ENCODE measurements at regions not wholly inside any gene's neighbourhood (a gene's known extent, or its start where the extent isn't known, plus 50 kb on each side); places are given as distances from the start of the nearest gene placed in this dataset.

DNA sequence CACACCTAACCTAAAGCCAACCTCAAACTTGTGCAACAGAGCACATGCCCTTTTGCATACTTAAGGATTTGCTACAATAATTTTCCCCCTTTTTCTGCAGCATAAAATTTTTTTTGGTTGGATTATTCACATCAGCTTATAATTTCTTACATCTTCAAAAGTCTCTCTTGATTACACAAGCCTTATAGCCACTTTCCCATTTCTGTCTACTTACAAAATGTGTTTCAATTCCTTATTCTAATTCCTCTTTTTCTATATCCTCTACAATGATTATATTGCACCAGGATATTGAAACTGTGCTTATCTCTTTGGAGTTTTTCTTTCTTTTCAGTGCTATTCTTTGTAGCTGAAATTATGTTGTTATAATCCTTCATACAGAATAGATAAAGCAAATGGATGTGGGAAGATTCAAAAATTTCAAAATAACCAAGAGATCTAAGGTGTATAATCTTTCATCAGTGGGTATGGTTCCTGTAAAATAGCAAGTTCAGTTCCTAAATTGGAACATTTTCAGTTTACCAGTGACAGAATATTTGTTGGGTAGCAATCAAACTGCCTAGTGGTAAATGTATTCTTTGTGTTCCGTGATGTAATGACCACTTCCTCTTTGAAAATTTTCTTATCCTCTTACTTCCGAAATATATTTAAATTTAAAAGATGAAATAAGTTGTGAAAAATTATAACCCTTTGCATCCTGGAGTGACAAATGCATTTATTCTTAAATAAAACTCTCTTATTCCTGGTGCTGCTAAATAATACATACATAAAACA lies 386.8 kb upstream of the CHD1 start:
- Histone ChIP-seq H3K9ac (replicated peaks in 1 of 4; ENCODE audit: extremely low read depth in 1 of 4, low read depth in 3 of 4, low read length in 3 of 4) (no peak overlapping the region), H2BK5ac (ENCODE audit: low read depth, low read length) (no peak overlapping the region), H3K9me3 (ENCODE audit: insufficient read depth in 2 of 2, low read depth in 1 of 2, low read length in 1 of 2) (no peaks in the 10 kb centered on the region), H2AK5ac (ENCODE audit: low read depth, low read length) (no peak overlapping the region), H3K14ac (ENCODE audit: insufficient read length) (no peak overlapping the region), H3K4ac (replicated peaks; ENCODE audit: insufficient read length, low read depth, low read length) (no peak overlapping the region), H3K4me1 (replicated peaks in 1 of 4; ENCODE audit: control insufficient read depth in 3 of 4, insufficient read depth in 4 of 4, low read length in 3 of 4) (no peaks in the 10 kb centered on the region), H3K27me3 (replicated peaks in 1 of 4; ENCODE audit: control insufficient read depth in 3 of 4, extremely low read depth in 1 of 4, insufficient read depth in 3 of 4, low read length in 3 of 4) (no peaks in the 10 kb centered on the region), H2BK120ac (replicated peaks; ENCODE audit: low read depth, low read length) (no peak overlapping the region), H4K5ac (ENCODE audit: insufficient read length, low read depth, low read length) (no peak overlapping the region), H3K23ac (ENCODE audit: insufficient read length) (no peak overlapping the region), H3K18ac (ENCODE audit: extremely low read depth, low read length) (no peak overlapping the region), H3K4me3 (ENCODE audit: extremely low read depth in 1 of 4, insufficient read depth in 2 of 4, low read depth in 3 of 4, low read length in 4 of 4) (no peak overlapping the region), H4K20me1 (replicated peaks in 1 of 2; ENCODE audit: control insufficient read depth in 1 of 2, insufficient read depth in 2 of 2, low read length in 2 of 2) (no peaks in the 10 kb centered on the region), H2BK15ac (ENCODE audit: low read length) (no peak overlapping the region), H2AFZ (ENCODE audit: low read length) (no peak overlapping the region), H3K23me2 (ENCODE audit: low read depth, low read length) (no peaks in the 10 kb centered on the region), H2BK20ac (ENCODE audit: low read length) (no peak overlapping the region), H4K91ac (replicated peaks; ENCODE audit: insufficient read length, low read length) (no peak overlapping the region), H2BK12ac (ENCODE audit: low read depth, low read length) (no peak overlapping the region), H3K36me3 (ENCODE audit: control insufficient read depth in 2 of 4, insufficient read depth in 4 of 4, low read length in 3 of 4) (no peaks in the 10 kb centered on the region), H3K4me2 (ENCODE audit: insufficient read depth in 1 of 2, low read depth in 2 of 2, low read length in 2 of 2) (no peak overlapping the region), H3K79me2 (ENCODE audit: control insufficient read depth in 1 of 2, insufficient read depth in 2 of 2, low read length in 2 of 2) (no peaks in the 10 kb centered on the region), H3K79me1 (ENCODE audit: low read depth, low read length) (no peaks in the 10 kb centered on the region), H3K56ac (replicated peaks; ENCODE audit: insufficient read length, low read depth, low read length) (no peak overlapping the region), H4K8ac (ENCODE audit: extremely low read depth, insufficient read depth, low read length) (no peak overlapping the region), H3K27ac (ENCODE audit: low read depth, low read length) (no peak overlapping the region)
- FAIRE-seq (no peak), DNase-seq (ENCODE audit: low read depth in 1 of 2, low spot score in 2 of 2) (no peak)
- ChIA-PET POLR2A (ENCODE audit: partially characterized antibody) (no interaction called here), CTCF (ENCODE audit: partially characterized antibody) (no interaction called here)
- TF ChIP-seq TAF7 (optimal IDR thresholded peaks at IDR 0.05; ENCODE audit: borderline replicate concordance, low read depth, low read length) (no peak), HDAC2 (IDR thresholded peaks at IDR 0.05; ENCODE audit: borderline replicate concordance in 1 of 2, low read depth in 2 of 2, low read length in 2 of 2) (no peak), CEBPB (IDR thresholded peaks at IDR 0.05; ENCODE audit: low read depth, low read length) (no peak), GABPA (IDR thresholded peaks at IDR 0.05; ENCODE audit: borderline replicate concordance, insufficient read depth, low read length) (no peak), POLR2AphosphoS5 (IDR thresholded peaks at IDR 0.05; ENCODE audit: low read depth, low read length) (no peak), SP4 (IDR thresholded peaks at IDR 0.05; ENCODE audit: low read length) (no peak), SUZ12 (IDR thresholded peaks at IDR 0.05; ENCODE audit: low read length) (no peak), BCL11A (IDR thresholded peaks at IDR 0.05; ENCODE audit: low read depth in 2 of 2, low read length in 2 of 2) (no peak)
- whole genome bisulfite sequencing, 2 experiments (ENCODE audit: extremely low coverage in 1 of 2, insufficient coverage in 1 of 2, insufficient read length in 1 of 2, insufficient replicate concordance in 2 of 2, low coverage in 1 of 2, low lambda C conversion rate in 2 of 2, missing lambda C conversion rate in 1 of 2) = 86% methylated on average over 2 of the region's 2 CpGs; no CpG with 5 or more reads in 1 of the 2 experiments

Data from H1 (cell line).